ENCODE measurements at regions not wholly inside any gene's neighbourhood (a gene's known extent, or its start where the extent isn't known, plus 50 kb on each side); places are given as distances from the start of the nearest gene placed in this dataset.

DNA sequence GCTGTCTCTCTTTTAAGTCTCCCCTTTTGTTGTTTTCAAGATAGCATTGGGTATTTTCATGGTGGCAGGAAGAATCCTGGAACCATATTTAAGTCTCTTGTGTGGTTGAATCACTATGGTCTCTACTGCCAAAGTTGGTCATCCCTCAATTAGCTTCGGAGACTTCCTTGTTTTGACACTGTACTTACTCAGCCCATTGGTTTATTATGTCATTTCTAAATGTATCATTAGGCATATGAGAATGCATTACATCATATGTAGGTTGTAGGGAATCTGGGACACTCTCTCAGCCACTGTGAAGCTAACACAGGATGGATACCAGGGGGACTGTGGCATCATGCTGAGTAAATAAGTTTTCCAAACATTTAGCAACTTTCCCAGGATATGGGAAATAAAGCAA lies 211.8 kb downstream of the DTHD1 start:
- no peak for DNase-seq (ENCODE audit: low spot score)

DNA sequence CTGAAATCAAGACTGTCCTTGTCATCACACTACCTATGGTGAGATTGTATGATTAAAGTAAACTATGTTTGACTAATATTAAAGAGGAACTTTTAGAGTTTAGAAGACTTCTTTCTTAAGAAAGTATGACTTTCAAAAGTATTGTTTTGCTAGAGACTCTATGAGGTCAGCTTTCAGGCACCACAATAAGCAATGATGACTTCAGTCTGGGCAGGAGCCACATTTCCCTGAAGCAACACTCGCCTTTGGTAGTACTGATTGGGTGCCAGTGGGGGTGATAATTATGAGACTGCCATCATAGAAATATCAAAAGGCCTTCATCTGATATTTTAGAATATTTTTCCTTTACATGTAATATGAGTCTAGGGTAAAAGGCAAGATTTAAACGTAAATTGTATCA lies 212.6 kb downstream of the DTHD1 start:
- no peak for DNase-seq (ENCODE audit: low spot score)

DNA sequence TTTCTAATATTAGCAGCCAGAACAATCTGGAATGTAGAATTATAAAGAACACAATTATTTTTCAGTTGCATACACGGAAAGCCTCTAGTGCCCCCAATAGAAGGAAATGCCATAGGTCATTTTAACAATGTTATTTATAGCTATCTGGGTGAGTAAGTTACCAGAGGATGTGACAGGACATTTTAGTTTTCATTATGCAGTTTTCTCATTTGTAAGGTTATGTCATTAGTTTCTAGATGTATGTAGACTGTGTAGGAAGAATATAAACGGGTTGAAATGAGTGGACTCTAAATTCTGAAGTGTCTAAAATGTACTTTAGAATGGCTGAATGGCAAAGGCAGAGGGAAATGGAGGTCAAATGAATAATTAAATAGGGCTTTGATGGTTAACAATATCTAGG lies 213.3 kb downstream of the DTHD1 start:
- DNase-seq (ENCODE audit: low spot score), result no peak

- DNase-seq (ENCODE audit: low spot score), result no peak
Observed at GRCh38 chr4:36502350-36502749, 220.9 kb downstream of the DTHD1 start.

DNA sequence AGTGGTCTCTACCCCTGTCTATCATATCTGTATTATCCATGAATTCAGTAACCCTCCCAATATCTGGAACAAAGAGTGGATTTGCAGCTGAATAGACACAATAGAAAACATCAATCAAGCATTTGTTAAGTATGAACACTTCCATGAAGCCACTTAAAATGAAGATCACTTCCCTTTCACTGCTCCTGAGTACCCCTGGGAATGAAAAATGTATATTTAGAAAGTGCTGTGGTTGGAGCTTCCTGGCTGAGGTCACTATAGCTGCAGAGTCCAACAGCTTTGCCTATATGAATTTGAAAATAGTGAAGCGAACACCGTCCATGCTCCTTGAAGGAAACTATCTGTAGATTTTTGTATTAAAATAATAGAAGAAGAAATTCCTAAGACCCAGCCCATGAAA lies 227.0 kb downstream of the DTHD1 start:
- DNase-seq (ENCODE audit: low spot score), result no peak

- DNase-seq (ENCODE audit: low spot score), result peak; percentile 4
Observed at GRCh38 chr4:36509845-36510244, 228.4 kb downstream of the DTHD1 start.

- DNase-seq (ENCODE audit: low spot score), result no peak
Observed at GRCh38 chr4:36511785-36512184, 230.4 kb downstream of the DTHD1 start.

- DNase-seq (ENCODE audit: low spot score), result no peak
Observed at GRCh38 chr4:36516522-36517095, 235.2 kb downstream of the DTHD1 start.

GRCh38 chr4:36523182-36523581 lies 241.8 kb downstream of the DTHD1 start:
- no peak for DNase-seq (ENCODE audit: low spot score)

DNA sequence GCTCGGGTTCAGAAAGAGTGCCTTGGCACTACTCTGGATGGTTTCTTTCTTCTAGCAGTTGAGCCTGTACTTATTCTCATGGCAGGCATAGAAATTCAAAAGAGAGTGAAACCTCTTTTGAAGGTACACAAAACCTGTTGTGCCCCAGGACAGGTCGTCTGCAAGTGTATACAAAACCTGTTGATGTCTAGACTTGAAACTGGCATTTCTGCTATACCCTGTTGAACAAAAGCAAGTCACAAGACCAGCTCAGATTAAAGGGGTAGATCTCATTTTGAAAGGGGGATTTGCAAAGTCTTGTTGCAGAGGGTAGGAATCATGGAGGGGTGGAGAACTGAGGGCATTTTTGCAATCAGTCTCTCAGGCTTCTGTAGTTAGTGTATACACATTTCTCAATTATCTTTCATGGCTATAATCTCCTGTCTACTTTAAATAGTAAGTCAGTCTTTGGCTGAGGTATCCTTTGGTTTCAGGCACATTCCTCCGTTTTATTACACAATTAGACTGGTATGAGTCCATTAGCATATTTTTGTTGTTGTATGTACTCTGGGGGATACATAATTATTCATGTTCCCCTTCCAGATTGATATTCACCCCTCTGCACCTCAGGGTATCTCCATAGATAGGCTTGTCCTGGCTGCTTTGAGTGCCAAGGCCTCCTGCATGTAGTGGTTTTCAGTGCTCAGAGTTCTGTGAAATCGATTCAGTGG lies 251.4 kb downstream of the DTHD1 start:
- DNase-seq (ENCODE audit: low spot score), result no peak

- DNase-seq (ENCODE audit: low spot score), result no peak
Observed at GRCh38 chr4:36533944-36534343, 252.5 kb downstream of the DTHD1 start.

- no peak for DNase-seq (ENCODE audit: low spot score)
Observed at GRCh38 chr4:36547383-36547782, 266.0 kb downstream of the DTHD1 start.

- no peak for DNase-seq (ENCODE audit: low spot score)
Observed at GRCh38 chr4:36549252-36549651, 267.8 kb downstream of the DTHD1 start.

DNA sequence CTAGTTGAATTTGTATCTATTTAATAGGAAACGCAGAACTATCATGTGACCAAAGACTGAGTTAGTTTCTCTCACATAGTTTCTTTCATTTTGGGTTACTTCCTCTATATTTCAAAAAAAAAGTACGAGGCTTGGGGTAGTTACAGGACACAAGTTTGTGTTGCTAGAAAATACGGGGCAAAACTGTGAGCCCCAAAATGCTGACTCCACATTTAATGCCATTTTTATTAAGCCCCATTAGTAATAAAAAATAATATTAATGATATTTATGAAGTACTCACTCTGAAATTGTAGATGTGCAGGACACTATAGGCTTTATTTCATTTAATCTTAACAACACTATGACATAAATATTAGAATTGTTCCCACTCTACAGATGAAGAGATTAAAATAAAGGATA lies 268.6 kb downstream of the DTHD1 start:
- no peak for DNase-seq (ENCODE audit: low spot score)

DNA sequence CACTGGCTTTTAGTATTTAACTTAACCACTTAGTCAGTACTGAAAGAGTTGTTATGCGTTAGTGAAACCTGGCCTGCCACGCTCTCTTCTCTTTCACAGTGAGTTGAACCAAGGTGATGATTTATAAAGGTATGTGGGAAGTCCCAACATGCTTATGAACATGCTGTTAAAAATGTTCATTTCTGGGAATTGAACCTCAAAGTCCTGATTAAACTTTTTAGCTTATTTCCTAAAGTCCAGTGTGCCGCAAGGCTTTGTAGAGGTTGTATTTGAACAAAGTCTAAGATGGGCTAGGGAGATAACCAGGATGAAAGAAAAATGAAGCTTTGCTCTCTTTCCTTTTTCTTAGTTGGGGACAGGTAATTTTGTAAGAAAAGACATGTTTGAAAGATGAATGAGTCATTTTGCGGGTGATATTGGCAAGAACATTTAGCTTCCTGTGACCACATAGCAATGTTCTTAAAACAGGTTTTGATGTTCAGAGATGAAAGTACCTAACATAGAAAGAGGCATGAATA lies 270.3 kb downstream of the DTHD1 start:
- DNase-seq (ENCODE audit: low spot score), result no peak

- no peak for DNase-seq (ENCODE audit: low spot score)
Observed at GRCh38 chr4:36553029-36553428, 271.6 kb downstream of the DTHD1 start.

- no peak for DNase-seq (ENCODE audit: low spot score)
Observed at GRCh38 chr4:36553453-36553852, 272.0 kb downstream of the DTHD1 start.

- DNase-seq (ENCODE audit: low spot score), result no peak
Observed at GRCh38 chr4:36556984-36557383, 275.6 kb downstream of the DTHD1 start.

- DNase-seq (ENCODE audit: low spot score), result no peak
Observed at GRCh38 chr4:36568575-36568974, 287.2 kb downstream of the DTHD1 start.

DNA sequence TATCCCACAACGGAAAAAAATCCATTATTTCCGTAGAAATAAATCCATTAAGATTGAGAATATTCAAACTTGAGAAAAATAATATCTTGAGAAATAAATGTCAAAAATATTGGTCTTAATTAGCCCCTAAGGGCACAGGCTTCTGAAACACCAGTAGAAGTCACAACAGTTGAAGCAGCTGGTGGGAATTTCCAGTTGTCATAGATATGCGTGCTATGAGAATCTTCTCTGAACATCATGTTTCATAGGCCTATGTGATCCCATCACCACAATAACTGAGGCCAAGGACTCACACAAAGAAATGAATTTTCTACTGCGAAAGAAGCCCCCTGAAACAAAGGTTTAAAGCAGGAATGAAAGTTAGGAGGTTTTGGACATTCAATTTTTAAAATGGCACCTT lies 292.0 kb downstream of the DTHD1 start:
- no peak for DNase-seq (ENCODE audit: low spot score)

DNA sequence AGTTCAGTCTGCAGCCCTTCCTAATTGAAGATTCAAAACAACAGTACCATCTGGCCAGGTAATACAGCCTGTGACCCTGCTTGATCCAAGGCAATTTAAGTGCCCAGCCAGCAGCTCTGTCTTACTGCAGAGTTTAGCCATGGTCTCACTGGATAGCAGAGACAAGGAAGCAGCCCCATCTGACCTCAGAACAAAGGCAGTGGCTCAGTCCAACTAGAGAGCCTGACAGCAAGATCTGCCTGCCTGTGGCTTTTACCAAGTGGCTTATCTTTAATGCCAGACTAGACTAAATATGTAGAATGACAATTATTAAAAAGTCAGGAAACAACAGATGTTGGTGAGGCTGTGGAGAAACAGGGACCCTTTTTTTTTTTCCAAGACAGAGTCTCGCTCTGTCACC lies 293.4 kb downstream of the DTHD1 start:
- DNase-seq (ENCODE audit: low spot score), result no peak

DNA sequence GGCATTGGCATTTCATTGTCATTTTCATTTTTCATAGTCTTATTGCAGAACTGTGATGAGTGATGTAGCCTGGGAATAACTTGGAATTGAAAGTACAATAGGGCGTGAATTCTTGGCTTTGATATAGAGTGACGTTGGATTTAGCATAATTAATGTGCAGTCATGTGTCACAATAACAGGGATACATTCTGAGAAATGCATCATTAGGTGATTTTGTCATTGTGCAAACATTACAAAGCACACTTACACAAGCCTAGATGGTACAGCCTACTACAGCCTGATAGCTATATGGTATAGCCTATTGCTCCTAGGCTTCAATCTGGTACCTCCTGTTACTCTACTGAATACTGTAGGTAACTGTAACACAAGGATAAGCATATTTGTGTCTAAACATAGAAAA lies 300.8 kb downstream of the DTHD1 start:
- no peak for DNase-seq (ENCODE audit: low spot score)

DNA sequence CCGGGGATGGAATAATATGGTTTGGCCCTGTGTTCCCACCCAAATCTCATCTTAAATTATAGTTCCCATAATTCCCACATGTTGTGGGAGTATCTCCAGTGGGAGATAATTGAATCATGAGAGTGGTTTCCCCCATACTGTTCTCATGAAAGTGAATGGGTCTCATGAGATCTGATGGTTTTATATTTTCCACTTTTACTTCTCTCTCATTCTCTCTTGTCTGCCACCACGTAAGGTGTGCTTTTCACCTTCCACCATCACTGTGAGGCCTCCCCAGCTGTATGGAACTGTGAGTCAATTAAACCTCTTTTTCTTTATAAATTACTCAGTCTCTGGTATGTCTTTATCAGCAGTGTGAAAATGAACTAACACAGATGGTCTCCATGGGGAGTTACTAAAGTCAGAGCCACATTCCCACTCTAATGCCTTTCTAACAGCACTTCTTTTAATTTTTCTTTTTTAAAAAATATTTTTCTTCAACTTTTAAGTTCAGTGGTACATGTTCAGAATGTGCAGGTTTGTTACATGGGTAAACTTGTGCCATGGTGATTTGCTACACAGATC lies 306.6 kb downstream of the DTHD1 start:
- DNase-seq (ENCODE audit: low spot score), result no peak

DNA sequence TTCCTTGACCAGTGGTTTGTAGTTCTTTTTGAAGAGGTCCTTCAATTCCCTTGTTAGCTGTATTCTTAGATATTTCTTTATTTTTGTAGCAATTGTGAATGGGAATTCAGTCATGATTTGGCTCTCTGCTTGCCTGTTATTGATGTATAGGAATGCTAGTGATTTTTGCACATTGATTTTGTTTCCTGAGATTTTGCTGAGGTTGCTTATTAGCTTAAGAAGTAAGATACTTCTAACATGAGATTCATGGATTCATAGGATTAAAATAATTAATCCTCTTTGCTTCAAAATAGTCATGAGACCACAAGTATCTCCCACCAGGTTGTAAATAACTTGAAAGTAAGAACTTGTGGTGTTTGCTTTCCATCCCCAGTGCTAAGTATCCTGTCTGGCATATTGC lies 308.9 kb downstream of the DTHD1 start:
- no peak for DNase-seq (ENCODE audit: low spot score)
